Activated T-helper 2 cell treated with anti-CD3 and anti-CD28 coated beads, Interferon-gamma antibody, Interleukin-2, Interleukin-4, amounts not matched to agents 10 μg/mL and 5 μg/mL and 100 μg/mL, durations not matched to agents 14 hours and 24 hours and 36 hours (primary cell): ENCODE measurements at regions not wholly inside any gene's neighbourhood (a gene's known extent, or its start where the extent isn't known, plus 50 kb on each side); places are given as distances from the start of the nearest gene placed in this dataset.
"Not testable (repeated sequence)": the region's sequence is repeated elsewhere in the genome, so short reads cannot be mapped to it uniquely, and the experiment has no call there.

Experiments
- DNase-seq: peaks from one replicate; pipeline ENCODE4 v3.0.0; 2021; ENCODE audit warnings: low spot score
- H3K27ac Mint-ChIP-seq: one replicate; pipeline ENCODE4 v1.8.0; 2021; ENCODE audit warnings: mixed read lengths
- H3K27me3 Mint-ChIP-seq: one replicate; pipeline ENCODE4 v1.8.0; 2021; ENCODE audit warnings: low read depth, mixed read lengths
- H3K36me3 Mint-ChIP-seq: one replicate; pipeline ENCODE4 v1.8.0; 2021; ENCODE audit warnings: low read depth, mixed read lengths
- H3K4me1 Mint-ChIP-seq: one replicate; pipeline ENCODE4 v1.8.0; 2021; ENCODE audit warnings: low read depth, mixed read lengths
- H3K4me3 Mint-ChIP-seq: one replicate; pipeline ENCODE4 v1.8.0; 2021; ENCODE audit warnings: low read depth, mild to moderate bottlenecking, moderate library complexity, mixed read lengths
- H3K9me3 Mint-ChIP-seq: one replicate; pipeline ENCODE4 v1.8.0; 2021; ENCODE audit warnings: mixed read lengths
- intact Hi-C: fragments of 100-400 bp; cut with micrococcal nuclease; formaldehyde crosslinking; loops from one replicate; pipeline ENCODE4 v1.15.1; 2023

DNA sequence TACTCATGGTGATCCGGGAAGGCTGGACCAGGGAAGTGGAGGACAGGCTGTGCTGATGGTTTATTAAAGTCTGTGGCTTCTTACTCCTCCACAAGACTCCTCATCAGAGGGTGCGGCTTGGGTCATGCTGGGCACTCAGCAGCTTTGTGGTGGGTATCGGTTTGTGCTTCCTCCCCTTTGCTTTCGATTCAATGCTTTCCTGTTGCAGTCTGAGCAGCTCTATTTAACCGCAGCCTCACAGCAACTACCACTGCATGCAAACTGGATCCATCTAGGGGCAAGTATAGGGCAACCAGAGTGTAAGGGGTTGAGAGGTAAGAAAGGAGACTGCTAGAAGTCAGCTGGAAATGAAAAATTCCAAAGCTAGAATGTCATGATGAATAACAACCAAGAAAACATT is 78.8 kb upstream of the NOTCH2NLA start:
- H3K9me3 Mint-ChIP-seq, H3K36me3 Mint-ChIP-seq, intact Hi-C loops, H3K4me1 Mint-ChIP-seq, H3K27me3 Mint-ChIP-seq, H3K4me3 Mint-ChIP-seq, DNase-seq, H3K27ac Mint-ChIP-seq: not testable (repeated sequence)

DNA sequence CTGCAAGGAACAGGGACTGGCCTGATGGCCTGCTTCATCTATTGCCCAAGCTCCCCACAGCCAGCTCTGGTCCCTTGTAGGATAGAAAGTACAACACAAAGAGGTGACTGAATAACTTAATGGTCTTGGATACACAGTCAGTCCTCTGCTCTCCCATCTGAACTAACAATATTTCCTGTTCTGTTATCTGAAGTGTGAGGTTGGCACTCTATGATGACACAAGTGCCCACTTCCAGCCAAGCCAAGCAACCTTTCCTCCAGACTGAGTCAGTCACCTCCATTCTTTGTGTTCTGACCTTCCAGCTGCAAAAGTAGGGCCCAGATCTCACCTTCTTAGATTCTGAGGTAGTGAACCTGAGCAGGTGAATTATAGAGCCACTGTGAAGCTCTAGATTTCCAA is 77.8 kb upstream of the NOTCH2NLA start:
- H3K9me3 Mint-ChIP-seq, H3K4me3 Mint-ChIP-seq, H3K27ac Mint-ChIP-seq, H3K4me1 Mint-ChIP-seq, intact Hi-C loops, H3K36me3 Mint-ChIP-seq, H3K27me3 Mint-ChIP-seq, DNase-seq: not testable (repeated sequence)

DNA sequence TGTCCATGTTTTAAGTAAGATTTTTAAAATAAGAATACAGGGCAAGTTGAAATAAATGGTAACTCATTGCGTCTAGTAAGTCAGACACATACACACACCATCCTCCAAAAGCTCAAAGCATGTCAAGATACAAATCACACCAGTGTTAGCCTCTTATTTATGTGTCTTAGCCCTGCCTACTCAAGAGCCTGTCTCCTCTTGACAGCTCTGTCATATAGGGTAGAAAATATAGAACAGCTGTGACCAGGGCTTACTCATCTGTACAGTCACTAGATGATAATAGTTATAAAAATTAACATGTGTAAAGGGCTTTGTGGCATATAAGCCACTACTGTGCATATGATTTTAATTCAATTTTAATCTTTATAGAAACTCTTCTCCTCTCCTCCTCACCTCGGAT is 76.6 kb upstream of the NOTCH2NLA start:
- H3K27ac Mint-ChIP-seq, H3K36me3 Mint-ChIP-seq, H3K9me3 Mint-ChIP-seq, H3K4me3 Mint-ChIP-seq, H3K4me1 Mint-ChIP-seq, intact Hi-C loops, DNase-seq, H3K27me3 Mint-ChIP-seq: not testable (repeated sequence)

DNA sequence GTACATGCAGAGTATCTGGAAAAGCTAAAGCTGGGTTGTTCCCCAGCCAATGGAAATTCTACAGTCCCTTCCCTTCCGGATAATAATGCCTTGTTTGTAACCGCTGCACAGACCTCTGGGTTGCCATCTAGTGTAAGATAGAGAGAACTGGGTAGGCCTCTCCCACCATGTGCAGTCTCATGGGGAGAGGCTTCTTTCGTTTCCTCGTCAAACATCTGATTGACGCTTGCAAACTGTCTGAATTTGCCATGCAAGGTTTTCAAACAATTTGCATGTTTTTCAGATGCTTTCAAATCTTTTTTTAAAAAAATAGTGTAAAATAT is 69.7 kb upstream of the NOTCH2NLA start:
- H3K36me3 Mint-ChIP-seq, H3K9me3 Mint-ChIP-seq, H3K4me1 Mint-ChIP-seq, H3K27ac Mint-ChIP-seq, intact Hi-C loops, H3K4me3 Mint-ChIP-seq, DNase-seq, H3K27me3 Mint-ChIP-seq: not testable (repeated sequence)

DNA sequence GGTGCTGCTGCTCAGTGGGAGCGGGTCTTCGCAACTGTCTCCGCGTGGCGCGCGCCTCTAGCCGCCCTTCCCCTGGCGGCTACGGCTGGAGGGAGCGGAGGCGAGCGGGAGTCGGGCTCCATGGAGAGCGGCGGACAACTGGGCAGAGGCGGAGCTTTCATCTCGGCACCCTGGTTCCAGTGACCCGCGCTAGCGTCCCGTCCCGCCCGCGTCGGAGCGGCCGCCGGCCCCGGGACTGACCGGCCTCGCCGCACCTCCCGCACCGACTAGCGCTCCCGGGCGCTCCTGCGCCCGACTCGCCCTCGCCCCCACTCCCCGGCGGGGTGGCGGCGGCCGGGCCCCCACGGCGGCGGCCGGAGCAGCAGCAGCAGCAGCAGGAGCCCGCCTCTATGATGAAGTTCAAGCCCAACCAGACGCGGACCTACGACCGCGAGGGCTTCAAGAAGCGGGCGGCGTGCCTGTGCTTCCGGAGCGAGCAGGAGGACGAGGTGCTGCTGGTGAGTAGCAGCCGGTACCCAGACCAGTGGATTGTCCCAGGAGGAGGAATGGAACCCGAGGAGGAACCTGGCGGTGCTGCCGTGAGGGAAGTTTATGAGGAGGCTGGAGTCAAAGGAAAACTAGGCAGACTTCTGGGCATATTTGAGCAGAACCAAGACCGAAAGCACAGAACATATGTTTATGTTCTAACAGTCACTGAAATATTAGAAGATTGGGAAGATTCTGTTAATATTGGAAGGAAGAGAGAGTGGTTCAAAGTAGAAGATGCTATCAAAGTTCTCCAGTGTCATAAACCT is 69.2 kb upstream of the NOTCH2NLA start:
- H3K4me3 Mint-ChIP-seq, H3K36me3 Mint-ChIP-seq, H3K27ac Mint-ChIP-seq, DNase-seq, H3K4me1 Mint-ChIP-seq, intact Hi-C loops, H3K9me3 Mint-ChIP-seq, H3K27me3 Mint-ChIP-seq: not testable (repeated sequence)

DNA sequence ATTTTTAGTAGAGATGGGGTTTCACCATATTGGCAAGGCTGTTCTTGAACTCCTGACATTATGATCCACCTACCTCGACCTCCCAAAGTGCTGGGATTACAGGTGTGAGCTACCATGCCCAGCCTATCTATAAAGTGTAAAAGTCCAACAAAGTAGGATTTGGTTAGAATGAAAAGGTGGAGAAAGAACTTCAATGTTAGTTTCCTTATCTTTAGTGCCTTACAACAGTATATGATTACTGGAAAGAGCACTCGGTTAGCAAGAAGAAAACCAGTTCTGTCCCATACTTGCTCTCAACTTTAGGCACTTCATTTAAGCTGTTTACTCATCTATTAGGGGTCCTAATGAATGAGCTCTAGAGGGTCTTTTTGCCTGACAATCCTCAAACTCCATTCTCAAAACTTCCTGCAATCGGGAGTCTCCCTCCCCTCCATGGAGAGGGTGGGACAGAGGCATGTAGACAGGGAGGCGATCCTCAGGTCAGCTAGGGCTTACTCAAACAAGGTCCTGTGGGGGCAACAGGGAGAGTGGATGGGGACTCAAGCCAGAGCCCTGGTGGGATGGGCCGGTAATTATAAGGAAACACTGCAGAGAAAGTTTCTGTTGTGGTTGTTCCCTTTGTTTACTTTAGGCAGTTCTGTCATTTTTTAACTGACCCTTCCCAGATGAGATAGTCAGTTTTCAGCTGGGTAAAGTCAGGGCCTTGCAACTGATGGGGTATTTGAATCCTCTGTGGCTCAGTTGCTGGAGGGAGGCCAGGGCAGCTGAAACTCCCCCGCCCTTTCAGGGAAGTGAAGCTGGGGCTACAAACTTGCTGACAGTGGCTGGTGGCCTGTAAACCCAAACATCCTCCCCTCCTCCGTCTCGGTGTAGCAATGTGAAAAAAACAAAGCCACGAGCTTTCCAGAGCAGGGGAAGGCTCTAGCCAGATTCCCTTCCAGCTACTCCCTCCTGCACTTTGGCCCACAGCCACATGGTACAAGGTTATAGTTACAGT is 64.4 kb upstream of the NOTCH2NLA start:
- H3K36me3 Mint-ChIP-seq, DNase-seq, H3K4me1 Mint-ChIP-seq, H3K9me3 Mint-ChIP-seq, H3K27ac Mint-ChIP-seq, intact Hi-C loops, H3K4me3 Mint-ChIP-seq, H3K27me3 Mint-ChIP-seq: not testable (repeated sequence)

DNA sequence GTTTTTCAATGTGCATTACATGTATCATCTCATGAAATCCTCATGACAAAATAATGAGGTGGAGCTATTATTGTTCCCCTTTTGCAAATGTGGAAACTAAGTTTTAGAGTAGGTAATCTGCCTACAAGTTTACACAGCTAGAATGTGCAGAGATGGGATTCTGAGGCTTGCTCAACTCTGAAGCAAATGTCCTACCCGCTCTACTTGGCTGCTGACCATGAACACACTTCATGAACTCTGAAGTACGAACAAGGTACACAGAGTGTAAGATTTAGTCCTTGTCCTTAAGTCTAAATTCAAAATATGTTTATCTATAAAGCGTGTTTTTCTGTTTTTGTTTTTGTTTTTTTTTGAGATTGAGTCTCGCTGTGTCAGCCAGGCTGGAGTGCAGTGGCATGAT is 63.6 kb upstream of the NOTCH2NLA start:
- H3K36me3 Mint-ChIP-seq, H3K9me3 Mint-ChIP-seq, H3K27ac Mint-ChIP-seq, H3K4me3 Mint-ChIP-seq, H3K27me3 Mint-ChIP-seq, H3K4me1 Mint-ChIP-seq, intact Hi-C loops, DNase-seq: not testable (repeated sequence)

DNA sequence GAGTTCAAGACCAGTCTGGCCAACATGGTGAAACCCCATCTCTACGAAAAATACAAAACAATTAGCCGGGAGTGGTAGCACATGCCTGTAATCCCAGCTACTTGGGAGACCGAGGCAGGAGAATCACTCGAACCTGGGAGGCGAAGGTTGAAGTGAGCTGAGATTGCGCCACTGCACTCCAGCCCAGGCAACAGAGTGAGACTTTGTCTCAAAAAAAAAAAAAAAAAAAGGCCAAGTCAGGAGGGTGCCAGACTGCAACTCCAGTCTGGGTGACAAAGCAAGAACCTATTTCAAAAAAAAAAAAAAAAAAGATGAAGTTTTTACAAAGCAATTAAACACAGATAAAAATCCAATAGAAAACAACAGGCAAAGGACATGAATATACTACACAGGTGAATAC is 59.1 kb upstream of the NOTCH2NLA start:
- H3K9me3 Mint-ChIP-seq: not testable (repeated sequence)

DNA sequence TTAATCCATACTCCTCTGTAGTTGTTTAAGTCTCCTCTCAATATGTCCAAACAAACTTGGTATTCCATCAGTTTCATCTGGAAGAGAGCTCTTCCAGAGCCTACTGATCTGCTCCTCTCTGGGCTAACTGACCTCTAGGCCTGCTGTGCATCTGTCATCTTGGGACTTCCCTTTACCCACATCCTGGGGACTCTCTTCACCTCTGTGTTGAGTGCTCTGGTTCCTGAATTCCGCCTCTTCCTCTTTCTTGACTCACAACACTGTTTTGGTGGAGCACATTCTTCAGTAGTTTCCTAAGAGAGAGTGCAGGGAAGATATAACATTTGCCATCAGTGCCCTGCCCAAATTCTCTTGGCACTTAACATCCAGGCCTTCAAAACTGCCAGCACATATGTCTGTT is 55.9 kb upstream of the NOTCH2NLA start:
- H3K27me3 Mint-ChIP-seq, H3K27ac Mint-ChIP-seq, H3K36me3 Mint-ChIP-seq, DNase-seq, H3K4me1 Mint-ChIP-seq, H3K9me3 Mint-ChIP-seq, H3K4me3 Mint-ChIP-seq, intact Hi-C loops: not testable (repeated sequence)

More for the DNA sequence above, 59.1 kb upstream of the NOTCH2NLA start:
- H3K27ac Mint-ChIP-seq, H3K36me3 Mint-ChIP-seq, DNase-seq, H3K27me3 Mint-ChIP-seq, intact Hi-C loops, H3K4me1 Mint-ChIP-seq, H3K4me3 Mint-ChIP-seq: not testable (repeated sequence)

DNA sequence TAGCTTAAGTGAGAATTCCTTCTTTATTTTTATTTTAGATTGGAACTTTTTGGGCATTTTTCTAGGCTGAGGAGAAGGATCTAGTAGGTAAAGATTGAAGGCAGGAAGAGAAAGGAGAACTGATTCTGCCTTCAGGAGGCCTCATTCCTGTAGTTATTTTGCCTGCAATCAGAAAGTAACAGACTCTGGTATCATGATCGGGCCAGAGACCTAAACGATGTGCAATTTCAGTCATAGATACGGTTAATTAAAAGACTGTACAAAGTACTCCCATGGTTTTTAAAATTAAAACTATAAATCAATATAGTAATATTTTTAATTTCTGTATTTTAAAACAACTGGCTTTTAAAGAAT is 54.7 kb upstream of the NOTCH2NLA start:
- H3K27ac Mint-ChIP-seq, H3K9me3 Mint-ChIP-seq, H3K27me3 Mint-ChIP-seq, H3K36me3 Mint-ChIP-seq, intact Hi-C loops, DNase-seq, H3K4me1 Mint-ChIP-seq, H3K4me3 Mint-ChIP-seq: not testable (repeated sequence)

DNA sequence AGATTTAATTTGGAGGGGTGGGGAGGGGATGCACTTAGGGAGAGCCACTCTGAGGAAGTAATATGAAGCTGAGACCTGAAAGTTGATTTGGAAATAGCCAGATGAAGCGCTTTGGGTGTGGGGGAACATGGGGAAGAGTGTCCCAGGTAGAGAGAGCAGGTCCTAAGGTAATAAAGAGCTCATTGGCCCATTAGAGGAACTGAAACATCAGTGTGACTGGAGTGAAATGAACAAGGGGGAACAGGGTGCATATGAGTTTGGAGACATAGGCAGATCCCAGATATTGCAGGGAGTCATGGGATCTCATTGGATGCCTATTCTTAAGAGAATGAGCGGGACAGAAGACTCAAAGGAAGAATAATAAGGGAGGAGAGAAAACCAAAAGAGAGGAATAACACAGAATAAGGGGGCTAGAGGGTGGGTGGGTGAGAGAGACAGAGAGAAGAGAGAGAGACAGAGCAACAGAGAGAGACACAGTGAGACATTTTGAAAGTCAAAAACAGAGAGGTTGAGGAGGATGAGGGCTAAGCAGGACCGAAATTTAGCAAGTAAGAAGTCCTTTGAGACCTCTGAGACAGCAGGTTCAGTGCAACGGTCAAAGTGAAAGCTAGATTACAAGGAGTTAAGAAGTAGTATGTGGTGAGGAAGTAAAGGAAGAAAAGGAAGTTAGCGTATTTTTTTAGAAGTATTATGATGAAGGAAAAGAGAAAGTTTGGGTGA is 54.1 kb upstream of the NOTCH2NLA start:
- H3K27ac Mint-ChIP-seq, H3K27me3 Mint-ChIP-seq, H3K4me1 Mint-ChIP-seq, intact Hi-C loops, H3K9me3 Mint-ChIP-seq, H3K36me3 Mint-ChIP-seq, DNase-seq, H3K4me3 Mint-ChIP-seq: not testable (repeated sequence)

DNA sequence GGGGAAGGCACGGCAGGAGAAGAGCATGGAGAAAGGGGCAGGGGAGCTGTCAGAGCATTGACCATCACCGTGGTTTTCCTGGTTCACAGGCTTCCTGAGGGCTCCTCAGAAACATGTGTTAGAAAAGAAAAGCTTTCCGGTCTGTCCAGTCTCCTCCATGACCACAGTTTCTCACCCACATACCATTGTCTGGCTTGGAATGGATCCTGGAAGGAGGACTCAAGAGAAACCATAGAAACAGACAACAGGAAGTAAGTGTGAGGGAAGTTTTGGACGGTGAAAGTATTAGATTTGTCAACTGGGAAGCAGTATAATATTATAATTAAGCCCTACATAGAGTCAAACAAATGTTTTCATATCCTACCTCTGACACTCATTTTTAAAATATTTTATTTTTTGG is 52.7 kb upstream of the NOTCH2NLA start:
- intact Hi-C loops, H3K27ac Mint-ChIP-seq, H3K4me1 Mint-ChIP-seq, H3K27me3 Mint-ChIP-seq, H3K9me3 Mint-ChIP-seq, H3K36me3 Mint-ChIP-seq, DNase-seq, H3K4me3 Mint-ChIP-seq: not testable (repeated sequence)

DNA sequence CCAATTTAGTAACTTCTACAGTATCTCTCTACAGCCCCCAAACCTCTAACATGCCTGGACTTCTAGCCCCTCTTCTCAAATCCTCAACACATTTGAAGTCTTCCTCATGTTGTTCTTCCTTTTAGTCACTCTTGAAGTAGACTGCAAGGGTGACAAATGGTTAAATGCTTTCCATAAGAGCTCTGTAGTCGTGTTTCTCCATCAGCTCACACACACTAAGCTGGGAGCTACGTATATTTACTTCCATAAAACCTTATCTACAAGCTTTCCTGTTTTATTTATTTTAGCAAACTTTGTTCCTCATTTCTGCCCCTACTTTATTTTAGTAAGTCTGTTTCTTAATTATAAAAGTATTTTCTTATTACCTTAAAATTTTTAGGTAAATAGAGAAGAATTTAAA is 49.9 kb upstream of the NOTCH2NLA start:
- H3K4me1 Mint-ChIP-seq, intact Hi-C loops, H3K4me3 Mint-ChIP-seq, H3K27ac Mint-ChIP-seq, H3K36me3 Mint-ChIP-seq, H3K27me3 Mint-ChIP-seq, H3K9me3 Mint-ChIP-seq, DNase-seq: not testable (repeated sequence)
